Globus pallidus (tissue), 1 donor: ENCODE measurements at regions not wholly inside any gene's neighbourhood (a gene's known extent, or its start where the extent isn't known, plus 50 kb on each side); places are given as distances from the start of the nearest gene placed in this dataset.

Experiments used
- DNase-seq: peaks from one replicate; pipeline ENCODE4 v3.0.0-alpha.2; 2015; ENCODE audit warnings: low spot score

- DNase-seq: no peak
Observed at GRCh38 chr1:218765753-218766152, 407.9 kb upstream of the LYPLAL1 start.

GRCh38 chr1:218771931-218772330 lies 401.7 kb upstream of the LYPLAL1 start:
- DNase-seq: no peak

- no peak for DNase-seq
Observed at GRCh38 chr1:218772575-218772974, 401.1 kb upstream of the LYPLAL1 start.

- DNase-seq: no peak
Observed at GRCh38 chr1:218775501-218776021, 398.1 kb upstream of the LYPLAL1 start.

- no peak for DNase-seq
Observed at GRCh38 chr1:218778257-218779126, 395.2 kb upstream of the LYPLAL1 start.

GRCh38 chr1:218779341-218780100 lies 394.2 kb upstream of the LYPLAL1 start:
- DNase-seq: no peak

- DNase-seq: no peak
Observed at GRCh38 chr1:218783131-218783530, 390.5 kb upstream of the LYPLAL1 start.

- no peak for DNase-seq
Observed at GRCh38 chr1:218783916-218784315, 389.8 kb upstream of the LYPLAL1 start.

- no peak for DNase-seq
Observed at GRCh38 chr1:218785928-218786327, 387.8 kb upstream of the LYPLAL1 start.

GRCh38 chr1:218787826-218788225 lies 385.9 kb upstream of the LYPLAL1 start:
- DNase-seq: no peak

GRCh38 chr1:218796773-218797172 lies 376.9 kb upstream of the LYPLAL1 start:
- no peak for DNase-seq

GRCh38 chr1:218802799-218803198 lies 370.9 kb upstream of the LYPLAL1 start:
- no peak for DNase-seq

GRCh38 chr1:218803351-218803997 lies 370.2 kb upstream of the LYPLAL1 start:
- DNase-seq: no peak

GRCh38 chr1:218804014-218804785 lies 369.5 kb upstream of the LYPLAL1 start:
- no peak for DNase-seq

GRCh38 chr1:218809061-218809460 lies 364.6 kb upstream of the LYPLAL1 start:
- DNase-seq: no peak

GRCh38 chr1:218809625-218810024 lies 364.1 kb upstream of the LYPLAL1 start:
- no peak for DNase-seq

- no peak for DNase-seq
Observed at GRCh38 chr1:218810306-218810705, 363.4 kb upstream of the LYPLAL1 start.

- DNase-seq: no peak
Observed at GRCh38 chr1:218811497-218811896, 362.2 kb upstream of the LYPLAL1 start.

- DNase-seq: no peak
Observed at GRCh38 chr1:218812360-218812759, 361.3 kb upstream of the LYPLAL1 start.

GRCh38 chr1:218813237-218813636 lies 360.4 kb upstream of the LYPLAL1 start:
- DNase-seq: no peak

- no peak for DNase-seq
Observed at GRCh38 chr1:218815076-218815475, 358.6 kb upstream of the LYPLAL1 start.

GRCh38 chr1:218817071-218817470 lies 356.6 kb upstream of the LYPLAL1 start:
- no peak for DNase-seq
